ENCODE measurements at regions not wholly inside any gene's neighbourhood (a gene's known extent, or its start where the extent isn't known, plus 50 kb on each side); places are given as distances from the start of the nearest gene placed in this dataset.

DNA sequence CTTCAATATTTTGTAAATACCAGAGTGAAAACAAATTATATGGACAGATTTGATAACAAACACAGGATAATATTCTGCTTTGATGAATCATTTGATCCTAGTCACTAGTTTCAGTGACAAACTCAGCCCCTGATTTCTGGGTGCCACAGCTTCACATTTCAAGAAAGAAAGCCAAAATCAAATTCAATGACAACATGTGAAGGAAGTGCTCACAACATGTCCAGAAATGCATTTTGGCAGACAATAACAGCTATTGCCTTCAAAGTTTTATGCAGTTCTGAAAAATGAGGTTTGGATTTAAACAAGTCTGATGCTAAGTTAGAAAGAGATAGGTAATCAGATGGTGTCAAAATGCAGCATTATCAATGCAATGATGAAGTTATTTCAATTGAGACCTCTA lies 106.9 kb upstream of the PIEZO2 start:
- Histone ChIP-seq H3K36me3 (ENCODE audit: control insufficient read depth, insufficient read depth, low read length) (no peaks in the 10 kb centered on the region), H3K9me3 (ENCODE audit: control insufficient read depth, insufficient read depth, low read length) (no peaks in the 10 kb centered on the region), H3K9ac (ENCODE audit: low read depth, low read length) (no peak overlapping the region), H3K27me3 (ENCODE audit: control insufficient read depth, insufficient read depth, low read length) (no peaks in the 10 kb centered on the region), H3K4me1 (ENCODE audit: control insufficient read depth, insufficient read depth, low read length) (peaks cover 5% of the 10 kb centered on the region), H3K4me3 (ENCODE audit: low read depth, low read length) (no peak overlapping the region)

DNA sequence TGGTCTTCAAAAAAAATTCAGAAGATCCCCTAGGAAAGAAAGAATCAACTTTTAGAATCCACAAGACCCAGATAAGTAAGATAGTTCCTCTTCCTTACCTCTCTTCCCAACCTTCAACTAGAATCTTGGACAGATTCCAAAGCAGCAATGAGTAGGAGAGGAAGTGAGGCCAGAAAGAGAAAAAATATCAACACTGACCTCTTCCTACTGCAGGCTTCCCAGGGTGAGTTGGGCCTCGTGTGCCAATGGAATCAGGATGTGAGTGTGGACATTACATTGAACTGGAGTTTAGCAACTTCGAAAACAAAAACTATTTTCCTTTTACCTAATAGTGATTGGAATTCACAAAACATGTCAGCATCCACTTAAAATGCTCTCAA lies 102.5 kb upstream of the PIEZO2 start:
- Histone ChIP-seq H3K9me3 (ENCODE audit: control insufficient read depth, insufficient read depth, low read length) (no peaks in the 10 kb centered on the region), H3K27me3 (ENCODE audit: control insufficient read depth, insufficient read depth, low read length) (no peaks in the 10 kb centered on the region), H3K4me3 (ENCODE audit: low read depth, low read length) (no peak overlapping the region), H3K36me3 (ENCODE audit: control insufficient read depth, insufficient read depth, low read length) (no peaks in the 10 kb centered on the region), H3K9ac (ENCODE audit: low read depth, low read length) (no peak overlapping the region), H3K4me1 (ENCODE audit: control insufficient read depth, insufficient read depth, low read length) (no peaks in the 10 kb centered on the region)

- H3K36me3 ChIP-seq (ENCODE audit: control insufficient read depth, insufficient read depth, low read length): no peaks in the 10 kb centered on the region
- no peaks in the 10 kb centered on the region for H3K27me3 ChIP-seq (ENCODE audit: control insufficient read depth, insufficient read depth, low read length)
- no peak overlapping the region for H3K9ac ChIP-seq (ENCODE audit: low read depth, low read length)
- H3K4me1 ChIP-seq (ENCODE audit: control insufficient read depth, insufficient read depth, low read length): no peaks in the 10 kb centered on the region
- H3K4me3 ChIP-seq (ENCODE audit: low read depth, low read length): no peak overlapping the region
- no peaks in the 10 kb centered on the region for H3K9me3 ChIP-seq (ENCODE audit: control insufficient read depth, insufficient read depth, low read length)
These were observed 102.0 kb upstream of the PIEZO2 start for GRCh38 chr18:11251229-11251890.

GRCh38 chr18:11249391-11249790 lies 100.0 kb upstream of the PIEZO2 start:
- no peaks in the 10 kb centered on the region for H3K4me1 ChIP-seq (ENCODE audit: control insufficient read depth, insufficient read depth, low read length)
- H3K27me3 ChIP-seq (ENCODE audit: control insufficient read depth, insufficient read depth, low read length): no peaks in the 10 kb centered on the region
- H3K36me3 ChIP-seq (ENCODE audit: control insufficient read depth, insufficient read depth, low read length): no peaks in the 10 kb centered on the region
- no peak overlapping the region for H3K4me3 ChIP-seq (ENCODE audit: low read depth, low read length)
- H3K9me3 ChIP-seq (ENCODE audit: control insufficient read depth, insufficient read depth, low read length): no peaks in the 10 kb centered on the region
- no peak overlapping the region for H3K9ac ChIP-seq (ENCODE audit: low read depth, low read length)

- H3K4me1 ChIP-seq (ENCODE audit: control insufficient read depth, insufficient read depth, low read length): no peaks in the 10 kb centered on the region
- no peak overlapping the region for H3K9ac ChIP-seq (ENCODE audit: low read depth, low read length)
- no peaks in the 10 kb centered on the region for H3K9me3 ChIP-seq (ENCODE audit: control insufficient read depth, insufficient read depth, low read length)
- H3K36me3 ChIP-seq (ENCODE audit: control insufficient read depth, insufficient read depth, low read length): no peaks in the 10 kb centered on the region
- H3K27me3 ChIP-seq (ENCODE audit: control insufficient read depth, insufficient read depth, low read length): no peaks in the 10 kb centered on the region
- no peak overlapping the region for H3K4me3 ChIP-seq (ENCODE audit: low read depth, low read length)
These were observed 98.1 kb upstream of the PIEZO2 start for GRCh38 chr18:11247381-11247970.

GRCh38 chr18:11246495-11247300 lies 97.3 kb upstream of the PIEZO2 start:
- Histone ChIP-seq H3K27me3 (ENCODE audit: control insufficient read depth, insufficient read depth, low read length) (no peaks in the 10 kb centered on the region), H3K4me1 (ENCODE audit: control insufficient read depth, insufficient read depth, low read length) (no peaks in the 10 kb centered on the region), H3K9me3 (ENCODE audit: control insufficient read depth, insufficient read depth, low read length) (no peaks in the 10 kb centered on the region), H3K4me3 (ENCODE audit: low read depth, low read length) (no peak overlapping the region), H3K36me3 (ENCODE audit: control insufficient read depth, insufficient read depth, low read length) (no peaks in the 10 kb centered on the region), H3K9ac (ENCODE audit: low read depth, low read length) (no peak overlapping the region)

GRCh38 chr18:11245879-11246278 lies 96.5 kb upstream of the PIEZO2 start:
- no peak overlapping the region for H3K9ac ChIP-seq (ENCODE audit: low read depth, low read length)
- H3K4me3 ChIP-seq (ENCODE audit: low read depth, low read length): no peak overlapping the region
- H3K4me1 ChIP-seq (ENCODE audit: control insufficient read depth, insufficient read depth, low read length): no peaks in the 10 kb centered on the region
- H3K36me3 ChIP-seq (ENCODE audit: control insufficient read depth, insufficient read depth, low read length): no peaks in the 10 kb centered on the region
- no peaks in the 10 kb centered on the region for H3K27me3 ChIP-seq (ENCODE audit: control insufficient read depth, insufficient read depth, low read length)
- no peaks in the 10 kb centered on the region for H3K9me3 ChIP-seq (ENCODE audit: control insufficient read depth, insufficient read depth, low read length)

GRCh38 chr18:11237484-11237883 lies 88.1 kb upstream of the PIEZO2 start:
- H3K27me3 ChIP-seq (ENCODE audit: control insufficient read depth, insufficient read depth, low read length): no peaks in the 10 kb centered on the region

DNA sequence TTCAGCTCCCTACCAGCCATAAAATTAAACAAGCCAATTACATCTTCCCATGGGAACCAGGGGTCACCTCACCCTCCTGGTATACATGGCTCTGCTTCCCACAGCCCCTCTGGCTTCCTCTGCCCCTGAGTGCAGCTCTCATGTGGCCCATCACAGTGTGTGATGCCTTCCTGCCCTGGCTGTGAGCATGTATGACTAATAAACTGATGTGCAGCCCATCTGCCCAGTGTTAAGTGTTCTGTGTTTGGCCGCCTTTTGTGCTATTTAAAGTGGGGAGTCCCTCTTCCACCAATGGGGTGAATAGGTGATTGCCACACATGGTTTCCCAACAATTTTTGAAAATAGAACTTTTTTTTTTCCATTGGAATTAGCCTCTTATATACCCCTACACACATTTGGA lies 87.7 kb upstream of the PIEZO2 start:
- Histone ChIP-seq H3K4me3 (ENCODE audit: low read depth, low read length) (no peak overlapping the region), H3K9ac (ENCODE audit: low read depth, low read length) (no peak overlapping the region), H3K4me1 (ENCODE audit: control insufficient read depth, insufficient read depth, low read length) (no peaks in the 10 kb centered on the region), H3K36me3 (ENCODE audit: control insufficient read depth, insufficient read depth, low read length) (no peaks in the 10 kb centered on the region), H3K27me3 (ENCODE audit: control insufficient read depth, insufficient read depth, low read length) (no peaks in the 10 kb centered on the region), H3K9me3 (ENCODE audit: control insufficient read depth, insufficient read depth, low read length) (no peaks in the 10 kb centered on the region)

More at GRCh38 chr18:11237484-11237883, 88.1 kb upstream of the PIEZO2 start:
- Histone ChIP-seq H3K9ac (ENCODE audit: low read depth, low read length) (no peak overlapping the region), H3K9me3 (ENCODE audit: control insufficient read depth, insufficient read depth, low read length) (no peaks in the 10 kb centered on the region), H3K36me3 (ENCODE audit: control insufficient read depth, insufficient read depth, low read length) (no peaks in the 10 kb centered on the region), H3K4me1 (ENCODE audit: control insufficient read depth, insufficient read depth, low read length) (no peaks in the 10 kb centered on the region), H3K4me3 (ENCODE audit: low read depth, low read length) (no peak overlapping the region)

DNA sequence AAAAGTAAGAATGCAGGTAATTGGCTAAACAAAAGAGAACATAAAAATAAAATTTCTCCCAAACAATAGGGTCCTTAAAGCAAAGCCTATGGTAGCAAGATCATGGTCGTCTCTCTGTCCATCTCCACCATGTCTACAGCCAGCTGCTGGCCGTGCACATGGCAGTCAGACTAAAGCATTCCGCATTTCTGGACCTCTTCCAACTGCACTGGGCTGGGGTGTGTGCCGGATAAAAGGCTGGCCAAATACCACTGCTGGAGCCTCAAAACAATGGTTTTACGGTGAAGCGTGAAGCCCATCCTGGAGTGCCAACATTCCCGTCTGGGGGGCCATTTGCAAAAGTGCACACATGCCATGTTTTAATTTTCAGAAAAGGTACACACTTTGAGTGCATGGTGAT lies 74.8 kb upstream of the PIEZO2 start:
- Histone ChIP-seq H3K36me3 (ENCODE audit: control insufficient read depth, insufficient read depth, low read length) (no peaks in the 10 kb centered on the region), H3K9ac (ENCODE audit: low read depth, low read length) (no peak overlapping the region), H3K27me3 (ENCODE audit: control insufficient read depth, insufficient read depth, low read length) (no peaks in the 10 kb centered on the region), H3K4me3 (ENCODE audit: low read depth, low read length) (no peak overlapping the region), H3K9me3 (ENCODE audit: control insufficient read depth, insufficient read depth, low read length) (no peaks in the 10 kb centered on the region), H3K4me1 (ENCODE audit: control insufficient read depth, insufficient read depth, low read length) (no peaks in the 10 kb centered on the region)

GRCh38 chr18:11219571-11219970 lies 70.2 kb upstream of the PIEZO2 start:
- H3K9me3 ChIP-seq (ENCODE audit: control insufficient read depth, insufficient read depth, low read length): no peaks in the 10 kb centered on the region
- H3K27me3 ChIP-seq (ENCODE audit: control insufficient read depth, insufficient read depth, low read length): no peaks in the 10 kb centered on the region
- H3K36me3 ChIP-seq (ENCODE audit: control insufficient read depth, insufficient read depth, low read length): no peaks in the 10 kb centered on the region
- no peaks in the 10 kb centered on the region for H3K4me1 ChIP-seq (ENCODE audit: control insufficient read depth, insufficient read depth, low read length)
- no peak overlapping the region for H3K4me3 ChIP-seq (ENCODE audit: low read depth, low read length)
- H3K9ac ChIP-seq (ENCODE audit: low read depth, low read length): no peak overlapping the region

GRCh38 chr18:11215216-11215615 lies 65.8 kb upstream of the PIEZO2 start:
- H3K4me3 ChIP-seq (ENCODE audit: low read depth, low read length): no peak overlapping the region
- no peak overlapping the region for H3K9ac ChIP-seq (ENCODE audit: low read depth, low read length)
- H3K9me3 ChIP-seq (ENCODE audit: control insufficient read depth, insufficient read depth, low read length): no peaks in the 10 kb centered on the region
- no peaks in the 10 kb centered on the region for H3K4me1 ChIP-seq (ENCODE audit: control insufficient read depth, insufficient read depth, low read length)
- H3K27me3 ChIP-seq (ENCODE audit: control insufficient read depth, insufficient read depth, low read length): no peaks in the 10 kb centered on the region
- H3K36me3 ChIP-seq (ENCODE audit: control insufficient read depth, insufficient read depth, low read length): no peaks in the 10 kb centered on the region

Measured in iPS-15b (cell line).